GM23248 (cell line): ENCODE measurements at regions not wholly inside any gene's neighbourhood (a gene's known extent, or its start where the extent isn't known, plus 50 kb on each side); places are given as distances from the start of the nearest gene placed in this dataset.

Source experiments
- DNase-seq: peaks from one replicate; pipeline ENCODE4 v3.0.0-alpha.2; 2015
- H2AFZ ChIP-seq: fragments of 200-600 bp; sonication (generic); 2 replicates; pipeline ENCODE4 v1.6.1; 2016; ENCODE audit warnings: antibody characterized with exemption
- H3F3A ChIP-seq: fragments of 200-600 bp; sonication (generic); 2 replicates; pipeline ENCODE4 v1.6.1; 2016; ENCODE audit warnings: mild to moderate bottlenecking, antibody characterized with exemption, mixed run types; ENCODE audit not compliant: insufficient read depth
- H3K27ac ChIP-seq: fragments of 200-600 bp; sonication (generic); 2 replicates; pipeline ENCODE4 v1.5.1; 2016; ENCODE audit warnings: mild to moderate bottlenecking
- H3K27me3 ChIP-seq: fragments of 200-600 bp; sonication (generic); replicated peaks from 2 replicates; pipeline ENCODE4 v1.6.1; 2016; ENCODE audit warnings: mild to moderate bottlenecking; ENCODE audit not compliant: insufficient read depth
- H3K36me3 ChIP-seq: fragments of 200-600 bp; sonication (generic); 2 replicates; pipeline ENCODE4 v1.6.1; 2016; ENCODE audit warnings: low read depth, mild to moderate bottlenecking
- H3K4me1 ChIP-seq: fragments of 200-600 bp; sonication (generic); 2 replicates; pipeline ENCODE4 v1.6.1; 2016; ENCODE audit warnings: mild to moderate bottlenecking; ENCODE audit not compliant: insufficient read depth
- H3K4me2 ChIP-seq: fragments of 200-600 bp; sonication (generic); one replicate; pipeline ENCODE4 v1.6.1; 2016; ENCODE audit warnings: mild to moderate bottlenecking; ENCODE audit not compliant: unreplicated experiment
- H3K4me3 ChIP-seq: fragments of 200-600 bp; sonication (generic); 2 replicates; pipeline ENCODE4 v1.5.1; 2016; ENCODE audit warnings: mild to moderate bottlenecking
- H3K79me2 ChIP-seq: fragments of 200-600 bp; sonication (generic); 2 replicates; pipeline ENCODE4 v1.6.1; 2016; ENCODE audit warnings: mild to moderate bottlenecking; ENCODE audit not compliant: insufficient read depth
- H3K9ac ChIP-seq: fragments of 200-600 bp; sonication (generic); 2 replicates; pipeline ENCODE4 v1.6.1; 2016; ENCODE audit warnings: mild to moderate bottlenecking
- H3K9me2 ChIP-seq: fragments of 200-600 bp; sonication (generic); 2 replicates; pipeline ENCODE4 v1.6.1; 2016; ENCODE audit warnings: mixed run types, mild to moderate bottlenecking, moderate library complexity; ENCODE audit not compliant: insufficient read depth
- H3K9me3 ChIP-seq: fragments of 200-600 bp; sonication (generic); one replicate; pipeline ENCODE4 v1.6.1; 2017; ENCODE audit warnings: low read depth
- H4K20me1 ChIP-seq: fragments of 200-600 bp; sonication (generic); 2 replicates; pipeline ENCODE4 v1.6.0; 2016; ENCODE audit not compliant: insufficient read depth
- EZH2 ChIP-seq: fragments of 200-600 bp; sonication (generic); IDR thresholded peaks from 2 replicates; pipeline ENCODE4 v1.6.1; 2018; ENCODE audit warnings: antibody characterized with exemption, mild to moderate bottlenecking; ENCODE audit not compliant: insufficient read depth, poor library complexity, severe bottlenecking
- EZH2phosphoT487 ChIP-seq: fragments of 200-600 bp; sonication (generic); IDR thresholded peaks from 2 replicates; pipeline ENCODE4 v1.6.1; 2018; ENCODE audit warnings: antibody characterized with exemption, moderate library complexity, mild to moderate bottlenecking, low read depth; ENCODE audit not compliant: insufficient read depth
- WGBS, 2 experiments: methylation state at CpG; one replicate each; pipeline ENCODE4 v1.1.6; 2015 to 2017; ENCODE audit warnings: low lambda C conversion rate in 2 of 2, low coverage in 1 of 2; ENCODE audit errors: missing lambda C conversion rate in 2 of 2; 5-methylcytosine and 5-hydroxymethylcytosine counted together
- in situ Hi-C: fragments of 300-500 bp; cut with MboI; formaldehyde crosslinking; loops from 2 replicates; pipeline ENCODE4 v1.15.0; 2020

DNA sequence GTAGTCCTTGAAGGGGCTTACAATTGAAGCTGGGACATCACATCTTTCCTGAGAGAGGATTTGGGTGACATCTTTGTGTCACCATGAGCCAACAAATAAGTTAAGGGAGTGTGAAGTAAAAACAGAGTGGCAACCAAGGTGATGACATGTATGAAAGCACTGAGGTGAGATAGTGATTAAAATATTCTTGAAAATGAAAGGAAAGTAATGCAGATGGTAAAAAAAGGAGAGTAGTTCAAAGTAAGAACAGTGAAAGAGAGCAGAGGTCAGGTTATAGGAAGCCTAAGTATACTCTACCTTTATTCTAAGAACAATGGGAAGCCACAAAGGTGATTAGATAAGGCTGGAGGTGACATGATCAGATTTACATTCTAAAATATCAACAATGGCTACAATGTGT is 486.1 kb downstream of the DIPK2A start:
- no peak for DNase-seq
- H3F3A ChIP-seq, result no peaks in the 10 kb centered on the region
- no peaks in the 10 kb centered on the region for H3K9me3 ChIP-seq
- no peaks in the 10 kb centered on the region for H3K27me3 ChIP-seq
- H3K9ac ChIP-seq, result no peak overlapping the region
- H3K9me2 ChIP-seq, result no peaks in the 10 kb centered on the region
- no peak overlapping the region for H3K27ac ChIP-seq
- no peaks in the 10 kb centered on the region for H3K79me2 ChIP-seq
- no peaks in the 10 kb centered on the region for H3K4me1 ChIP-seq
- H3K4me3 ChIP-seq, result no peak overlapping the region
- no peak overlapping the region for H3K4me2 ChIP-seq
- no peaks in the 10 kb centered on the region for H4K20me1 ChIP-seq
- TF ChIP-seq EZH2phosphoT487, result no peak
- no peak for TF ChIP-seq EZH2
- in situ Hi-C loops, result no loop called here
- H3K36me3 ChIP-seq, result no peaks in the 10 kb centered on the region
- no peak overlapping the region for H2AFZ ChIP-seq

DNA sequence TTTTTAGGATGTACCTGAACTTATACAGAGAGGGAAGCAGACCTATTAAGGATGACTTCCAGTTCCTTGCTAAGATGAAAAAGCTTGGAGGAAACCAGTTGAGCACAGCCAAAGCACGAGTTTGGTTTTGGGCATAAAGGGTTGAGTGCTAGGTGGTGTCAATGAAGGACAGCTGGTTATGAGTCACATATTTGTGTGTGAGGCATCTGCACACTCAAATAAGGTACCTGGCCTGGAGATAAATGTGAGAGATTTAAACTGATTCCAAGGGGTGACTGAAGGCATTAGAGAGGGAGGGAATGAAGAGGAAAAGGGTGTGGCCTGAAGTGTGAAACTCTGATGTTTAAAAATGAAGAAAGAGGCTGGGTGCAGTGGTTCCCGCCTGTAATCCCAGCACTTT is 486.7 kb downstream of the DIPK2A start:
- H3K4me3 ChIP-seq, result no peak overlapping the region
- no peak for DNase-seq
- no peak overlapping the region for H3K27ac ChIP-seq
- WGBS, 2 experiments, result 47 to 67% methylated on average over 2 of the region's 2 CpGs
- TF ChIP-seq EZH2, result no peak
- no peaks in the 10 kb centered on the region for H3K9me2 ChIP-seq
- no peaks in the 10 kb centered on the region for H3K36me3 ChIP-seq
- no peaks in the 10 kb centered on the region for H3K27me3 ChIP-seq
- in situ Hi-C loops, result no loop called here
- H2AFZ ChIP-seq, result no peak overlapping the region
- no peaks in the 10 kb centered on the region for H3K79me2 ChIP-seq
- H4K20me1 ChIP-seq, result no peaks in the 10 kb centered on the region
- no peaks in the 10 kb centered on the region for H3F3A ChIP-seq
- H3K9me3 ChIP-seq, result no peaks in the 10 kb centered on the region
- no peaks in the 10 kb centered on the region for H3K4me1 ChIP-seq
- no peak overlapping the region for H3K4me2 ChIP-seq
- H3K9ac ChIP-seq, result no peak overlapping the region

DNA sequence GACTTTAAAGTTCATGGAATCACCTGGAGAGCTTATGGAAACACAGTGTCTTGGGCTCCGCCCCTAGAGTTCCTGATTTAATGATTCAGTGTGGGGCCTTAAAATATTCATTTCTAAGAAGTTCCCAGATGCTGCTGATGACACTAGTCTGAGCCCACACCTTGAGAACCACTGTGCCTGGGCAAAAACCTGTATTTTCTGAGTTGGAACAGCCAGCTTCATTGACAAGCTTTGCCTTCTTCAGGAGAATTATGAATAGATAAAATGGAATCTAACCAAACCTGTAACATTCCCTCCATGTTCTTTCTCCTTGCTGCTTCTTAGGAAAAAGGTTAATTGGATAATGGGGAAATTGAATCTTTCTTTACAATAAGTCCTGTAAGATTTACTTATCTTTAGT is 490.7 kb downstream of the DIPK2A start:
- H3K9ac ChIP-seq, result no peak overlapping the region
- no peaks in the 10 kb centered on the region for H3K9me2 ChIP-seq
- no peaks in the 10 kb centered on the region for H3K4me1 ChIP-seq
- no peaks in the 10 kb centered on the region for H3K36me3 ChIP-seq
- no peaks in the 10 kb centered on the region for H3F3A ChIP-seq
- DNase-seq, result no peak
- no peak overlapping the region for H3K4me2 ChIP-seq
- H4K20me1 ChIP-seq, result no peaks in the 10 kb centered on the region
- no peak for TF ChIP-seq EZH2
- TF ChIP-seq EZH2phosphoT487, result no peak
- no peaks in the 10 kb centered on the region for H3K27me3 ChIP-seq
- H3K4me3 ChIP-seq, result no peak overlapping the region
- H3K9me3 ChIP-seq, result no peaks in the 10 kb centered on the region
- in situ Hi-C loops, result no loop called here
- no peaks in the 10 kb centered on the region for H3K79me2 ChIP-seq
- no peak overlapping the region for H2AFZ ChIP-seq
- 90 to 95% methylated on average over 1 of the region's 1 CpG for WGBS, 2 experiments
- H3K27ac ChIP-seq, result no peak overlapping the region

DNA sequence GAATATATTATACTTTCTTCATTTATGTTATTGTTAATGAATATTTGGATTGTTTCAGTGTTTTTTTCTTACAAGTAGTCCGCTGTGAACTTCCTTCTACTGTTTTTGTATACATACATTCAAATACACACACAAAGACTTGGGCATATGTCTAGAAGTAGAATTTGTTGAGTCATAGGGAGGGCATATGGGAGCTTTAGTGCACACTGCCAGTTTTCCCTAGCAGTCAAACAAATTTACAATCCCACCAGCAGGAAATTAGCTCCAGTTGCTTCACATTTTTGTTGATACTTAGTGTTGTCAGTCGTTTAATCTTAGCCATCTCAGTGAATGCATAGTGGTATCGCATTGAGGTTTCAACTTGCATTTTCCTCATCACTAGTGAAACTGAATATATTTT is 492.3 kb downstream of the DIPK2A start:
- Histone ChIP-seq H3K27ac (no peak overlapping the region), H3F3A (no peaks in the 10 kb centered on the region), H2AFZ (no peak overlapping the region), H4K20me1 (no peaks in the 10 kb centered on the region), H3K9ac (no peak overlapping the region), H3K4me3 (no peak overlapping the region), H3K4me2 (no peak overlapping the region), H3K79me2 (no peaks in the 10 kb centered on the region), H3K9me2 (no peaks in the 10 kb centered on the region), H3K27me3 (no peaks in the 10 kb centered on the region), H3K36me3 (no peaks in the 10 kb centered on the region), H3K4me1 (no peaks in the 10 kb centered on the region), H3K9me3 (no peaks in the 10 kb centered on the region)
- WGBS, 2 experiments, result 28 to 32% methylated on average over 3 of the region's 3 CpGs
- TF ChIP-seq EZH2, result no peak
- no peak for TF ChIP-seq EZH2phosphoT487
- in situ Hi-C loops, result no loop called here
- DNase-seq, result no peak

DNA sequence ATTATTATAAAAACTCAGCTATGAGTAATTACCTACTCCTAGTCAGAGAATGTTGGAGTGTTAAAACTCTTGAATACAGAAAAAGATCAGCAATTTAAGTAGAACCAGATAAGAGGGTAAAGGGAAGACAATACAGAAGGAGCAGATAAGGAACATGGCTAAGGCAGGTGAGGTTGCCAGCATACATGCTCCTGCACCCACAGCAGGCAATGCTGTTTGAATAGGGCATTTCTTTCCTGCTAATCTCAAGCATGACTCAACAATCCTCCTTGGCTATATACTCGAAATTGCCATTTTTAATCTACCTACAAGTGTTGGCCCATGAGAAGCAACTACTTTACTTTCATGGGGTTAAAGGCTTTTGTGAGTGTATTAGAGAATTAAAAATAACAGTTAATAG is 494.5 kb downstream of the DIPK2A start:
- H3K27ac ChIP-seq, result no peak overlapping the region
- no peaks in the 10 kb centered on the region for H4K20me1 ChIP-seq
- no peaks in the 10 kb centered on the region for H3K27me3 ChIP-seq
- no peaks in the 10 kb centered on the region for H3K9me3 ChIP-seq
- no peaks in the 10 kb centered on the region for H3K79me2 ChIP-seq
- DNase-seq, result no peak
- in situ Hi-C loops, result no loop called here
- H3K9me2 ChIP-seq, result no peaks in the 10 kb centered on the region
- 32 to 33% methylated on average over 1 of the region's 1 CpG for WGBS, 2 experiments
- H3K36me3 ChIP-seq, result no peaks in the 10 kb centered on the region
- H3K9ac ChIP-seq, result no peak overlapping the region
- no peak overlapping the region for H3K4me2 ChIP-seq
- no peak overlapping the region for H3K4me3 ChIP-seq
- no peak overlapping the region for H2AFZ ChIP-seq
- no peaks in the 10 kb centered on the region for H3F3A ChIP-seq
- no peaks in the 10 kb centered on the region for H3K4me1 ChIP-seq
- TF ChIP-seq EZH2phosphoT487 (no peak), EZH2 (no peak)
